H9 (cell line): ENCODE measurements at regions not wholly inside any gene's neighbourhood (a gene's known extent, or its start where the extent isn't known, plus 50 kb on each side); places are given as distances from the start of the nearest gene placed in this dataset.

Experiments used
- DNase-seq: peaks from one replicate; pipeline ENCODE4 v3.0.0-alpha.2; 2017
- H2AFZ ChIP-seq: one replicate; pipeline ENCODE4 v1.6.1; 2013; ENCODE audit warnings: mild to moderate bottlenecking, low read length, control low read depth, moderate library complexity
- H2AK5ac ChIP-seq: 2 replicates; pipeline ENCODE4 v1.6.1; 2013; ENCODE audit warnings: low read length, control low read depth, mixed read lengths; ENCODE audit not compliant: insufficient read length
- H2BK120ac ChIP-seq: one replicate; pipeline ENCODE4 v1.6.1; 2013; ENCODE audit warnings: low read depth, mild to moderate bottlenecking, low read length, control low read depth, inconsistent platforms; ENCODE audit not compliant: poor library complexity, severe bottlenecking
- H2BK12ac ChIP-seq: 2 replicates; pipeline ENCODE4 v1.6.1; 2013; ENCODE audit warnings: low read length, control low read depth, mixed read lengths, low read depth; ENCODE audit not compliant: insufficient read length
- H2BK15ac ChIP-seq: 2 replicates; pipeline ENCODE4 v1.6.1; 2013; ENCODE audit warnings: low read depth, low read length, control low read depth
- H2BK20ac ChIP-seq: one replicate; pipeline ENCODE4 v1.6.1; 2013; ENCODE audit warnings: low read depth, mild to moderate bottlenecking, low read length, control low read depth, inconsistent platforms; ENCODE audit not compliant: poor library complexity, severe bottlenecking
- H2BK5ac ChIP-seq: 2 replicates; pipeline ENCODE4 v1.6.1; 2013; ENCODE audit warnings: low read length, control low read depth, mixed read lengths; ENCODE audit not compliant: insufficient read length
- H3K14ac ChIP-seq: 2 replicates; pipeline ENCODE4 v1.6.1; 2013; ENCODE audit warnings: low read length, control low read depth; ENCODE audit not compliant: insufficient read depth
- H3K18ac ChIP-seq: 2 replicates; pipeline ENCODE4 v1.6.1; 2013; ENCODE audit warnings: low read depth, mild to moderate bottlenecking, mixed read lengths, low read length, control low read depth; ENCODE audit not compliant: insufficient read length
- H3K23ac ChIP-seq: 2 replicates; pipeline ENCODE4 v1.6.1; 2013; ENCODE audit warnings: low read length, control low read depth, mixed read lengths, low read depth; ENCODE audit not compliant: insufficient read length
- H3K23me2 ChIP-seq: 2 replicates; pipeline ENCODE4 v1.6.1; 2013; ENCODE audit warnings: low read depth, mild to moderate bottlenecking, mixed read lengths, low read length, control low read depth; ENCODE audit not compliant: insufficient read length, poor library complexity, severe bottlenecking
- H3K27ac ChIP-seq: 2 replicates; pipeline ENCODE4 v1.5.1; 2013; ENCODE audit warnings: low read length, control low read depth, mixed read lengths, low read depth; ENCODE audit not compliant: insufficient read length
- H3K27me3 ChIP-seq: 2 replicates; pipeline ENCODE4 v1.6.1; 2013; ENCODE audit warnings: low read length, control low read depth, inconsistent platforms; ENCODE audit not compliant: insufficient read depth
- H3K4ac ChIP-seq: 2 replicates; pipeline ENCODE4 v1.6.1; 2013; ENCODE audit warnings: low read depth, mild to moderate bottlenecking, control low read depth, inconsistent platforms, low read length, moderate library complexity
- H3K4me1 ChIP-seq: 2 replicates; pipeline ENCODE4 v1.6.1; 2013; ENCODE audit warnings: low read length, control low read depth, inconsistent platforms; ENCODE audit not compliant: insufficient read depth
- H3K4me2 ChIP-seq: 2 replicates; pipeline ENCODE4 v1.6.1; 2013; ENCODE audit warnings: low read length, control low read depth, mixed read lengths; ENCODE audit not compliant: insufficient read length, insufficient read depth
- H3K56ac ChIP-seq: 2 replicates; pipeline ENCODE4 v1.6.1; 2013; ENCODE audit warnings: low read depth, mild to moderate bottlenecking, mixed read lengths, low read length, control low read depth; ENCODE audit not compliant: insufficient read length
- H3K79me1 ChIP-seq: 2 replicates; pipeline ENCODE4 v1.6.1; 2013; ENCODE audit warnings: low read depth, mild to moderate bottlenecking, moderate library complexity, low read length, control low read depth, inconsistent platforms; ENCODE audit not compliant: insufficient read depth, poor library complexity, severe bottlenecking
- H3K79me2 ChIP-seq: 2 replicates; pipeline ENCODE4 v1.6.1; 2013; ENCODE audit warnings: low read length, control low read depth, inconsistent platforms; ENCODE audit not compliant: insufficient read depth
- H3K9ac ChIP-seq: 2 replicates; pipeline ENCODE4 v1.6.1; 2013; ENCODE audit warnings: low read length, control low read depth, mixed read lengths; ENCODE audit not compliant: insufficient read length; ENCODE audit errors: extremely low read depth
- H3K9me3 ChIP-seq: one replicate; pipeline ENCODE4 v1.6.1; 2013; ENCODE audit warnings: low read depth, low read length, inconsistent platforms; ENCODE audit not compliant: control insufficient read depth
- H3T11ph ChIP-seq: one replicate; pipeline ENCODE4 v1.6.1; 2013; ENCODE audit warnings: mild to moderate bottlenecking, low read length, control low read depth, inconsistent platforms
- H4K20me1 ChIP-seq: one replicate; pipeline ENCODE4 v1.6.1; 2013; ENCODE audit not compliant: control insufficient read depth, insufficient read length, insufficient read depth
- H4K5ac ChIP-seq: 2 replicates; pipeline ENCODE4 v1.6.1; 2013; ENCODE audit warnings: low read depth, mild to moderate bottlenecking, mixed read lengths, low read length, control low read depth; ENCODE audit not compliant: insufficient read length
- H4K8ac ChIP-seq: replicated peaks from 2 replicates; pipeline ENCODE4 v1.6.1; 2013; ENCODE audit warnings: low read length, control low read depth, mixed read lengths, low read depth; ENCODE audit not compliant: insufficient read length
- H4K91ac ChIP-seq: 2 replicates; pipeline ENCODE4 v1.6.1; 2013; ENCODE audit warnings: low read depth, mild to moderate bottlenecking, moderate library complexity, mixed read lengths, low read length, control low read depth; ENCODE audit not compliant: insufficient read length
- H3K27ac Mint-ChIP-seq, 3 experiments: 2 replicates in 2 of 3; 3 replicates in 1 of 3; pipeline ENCODE4 v1.8.0; 2020 to 2021; ENCODE audit warnings: mixed read lengths in 3 of 3, mild to moderate bottlenecking in 1 of 3, moderate library complexity in 1 of 3
- H3K27me3 Mint-ChIP-seq: 2 replicates; pipeline ENCODE4 v1.8.0; 2021; ENCODE audit warnings: low read depth, mild to moderate bottlenecking, moderate library complexity, mixed read lengths
- H3K36me3 Mint-ChIP-seq, 3 experiments: 2 replicates in 2 of 3; 3 replicates in 1 of 3; pipeline ENCODE4 v1.8.0; 2020 to 2021; ENCODE audit warnings: low read depth in 3 of 3, mixed read lengths in 3 of 3; ENCODE audit not compliant: insufficient read depth in 1 of 3
- H3K4me1 Mint-ChIP-seq, 2 experiments: 2 replicates each; pipeline ENCODE4 v1.8.0; 2020; ENCODE audit warnings: mixed read lengths in 2 of 2
- H3K4me3 Mint-ChIP-seq, 2 experiments: 2 replicates in 1 of 2; 3 replicates in 1 of 2; pipeline ENCODE4 v1.8.0; 2020 to 2021; ENCODE audit warnings: mild to moderate bottlenecking in 2 of 2, mixed read lengths in 2 of 2, moderate library complexity in 1 of 2
- H3K9me3 Mint-ChIP-seq, 2 experiments: 2 replicates in 1 of 2; 3 replicates in 1 of 2; pipeline ENCODE4 v1.8.0; 2020; ENCODE audit warnings: mild to moderate bottlenecking in 2 of 2, mixed read lengths in 2 of 2, moderate library complexity in 1 of 2
- WGBS: extraction: QIAGEN DNeasy Blood & Tissue Kit; methylation state at CpG from one replicate; pipeline ENCODE4 v1.1.7; 2013; ENCODE audit warnings: missing lambda C conversion rate, low lambda C conversion rate, mixed read lengths; ENCODE audit not compliant: insufficient read length; ENCODE audit errors: extremely low coverage; 5-methylcytosine and 5-hydroxymethylcytosine counted together
- TF ChIP-seq, protein P1 (sequence below): fragments of 200-600 bp; sonication (generic); conservative IDR thresholded peaks from 3 replicates; pipeline ENCODE4 v1.8.0; 2021; ENCODE audit warnings: antibody characterized with exemption, mild to moderate bottlenecking

GRCh38 chr1:219506936-219507335 lies 106.0 kb downstream of the ZC3H11B start:
- Histone ChIP-seq H3K18ac (no peak overlapping the region), H2AFZ (no peak overlapping the region), H4K91ac (no peak overlapping the region), H3K4ac (no peak overlapping the region), H4K8ac (no peak overlapping the region), H3K79me1 (no peaks in the 10 kb centered on the region), H3K27me3 (no peaks in the 10 kb centered on the region), H3K79me2 (no peaks in the 10 kb centered on the region), H2BK20ac (no peak overlapping the region), H2BK5ac (no peak overlapping the region), H2BK15ac (no peak overlapping the region), H4K5ac (no peak overlapping the region), H3K14ac (no peak overlapping the region), H2AK5ac (no peak overlapping the region), H2BK120ac (no peak overlapping the region), H3K23ac (no peak overlapping the region), H4K20me1 (no peaks in the 10 kb centered on the region), H3T11ph (no peak overlapping the region), H3K9ac (no peak overlapping the region), H2BK12ac (no peak overlapping the region), H3K4me1 (no peaks in the 10 kb centered on the region), H3K27ac (no peak overlapping the region), H3K4me2 (no peak overlapping the region), H3K56ac (no peak overlapping the region), H3K9me3 (no peaks in the 10 kb centered on the region), H3K23me2 (no peaks in the 10 kb centered on the region)
- no CpG with 5 or more reads among the region's 1 CpG for WGBS
- TF ChIP-seq, protein P1, sequence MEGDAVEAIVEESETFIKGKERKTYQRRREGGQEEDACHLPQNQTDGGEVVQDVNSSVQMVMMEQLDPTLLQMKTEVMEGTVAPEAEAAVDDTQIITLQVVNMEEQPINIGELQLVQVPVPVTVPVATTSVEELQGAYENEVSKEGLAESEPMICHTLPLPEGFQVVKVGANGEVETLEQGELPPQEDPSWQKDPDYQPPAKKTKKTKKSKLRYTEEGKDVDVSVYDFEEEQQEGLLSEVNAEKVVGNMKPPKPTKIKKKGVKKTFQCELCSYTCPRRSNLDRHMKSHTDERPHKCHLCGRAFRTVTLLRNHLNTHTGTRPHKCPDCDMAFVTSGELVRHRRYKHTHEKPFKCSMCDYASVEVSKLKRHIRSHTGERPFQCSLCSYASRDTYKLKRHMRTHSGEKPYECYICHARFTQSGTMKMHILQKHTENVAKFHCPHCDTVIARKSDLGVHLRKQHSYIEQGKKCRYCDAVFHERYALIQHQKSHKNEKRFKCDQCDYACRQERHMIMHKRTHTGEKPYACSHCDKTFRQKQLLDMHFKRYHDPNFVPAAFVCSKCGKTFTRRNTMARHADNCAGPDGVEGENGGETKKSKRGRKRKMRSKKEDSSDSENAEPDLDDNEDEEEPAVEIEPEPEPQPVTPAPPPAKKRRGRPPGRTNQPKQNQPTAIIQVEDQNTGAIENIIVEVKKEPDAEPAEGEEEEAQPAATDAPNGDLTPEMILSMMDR: no peak
- no peak for DNase-seq
- Mint-ChIP-seq H3K36me3 (no peaks in the 10 kb centered on the region), H3K4me3 (no peak overlapping the region), H3K9me3 (no peaks in the 10 kb centered on the region), H3K27me3 (no peaks in the 10 kb centered on the region), H3K4me1 (peaks cover 5 to 6% of the 10 kb centered on the region in 2 experiments; a peak in 3 of 4 replicates), H3K27ac (no peak overlapping the region)
